K562 (cell line): ENCODE measurements at regions not wholly inside any gene's neighbourhood (a gene's known extent, or its start where the extent isn't known, plus 50 kb on each side); places are given as distances from the start of the nearest gene placed in this dataset.

Source experiments
- ATAC-seq: fragments of 200-7000 bp; cut with Tn5 transposase; 3 replicates; pipeline ENCODE4 v1.9.1; 2020; ENCODE audit warnings: moderate library complexity
- BruUV-seq: library from RNA; stranded (reverse); fragments of 400-500 nt; replicated peaks from 2 replicates; lab custom pipeline; 2021; lab: Mats Ljungman, UMichigan
- CTCF ChIA-PET: fragments of 300-600 bp; formaldehyde crosslinking; extraction: SDS; loops from one replicate; lab custom pipeline; 2021; ENCODE audit warnings: low intra/inter-chr PET ratio; lab: Yijun Ruan, JAX
- POLR2A ChIA-PET: fragments of 300-600, 350-650 bp; sonication (Branson Sonifier 250); formaldehyde crosslinking; extraction: SDS; loops from one replicate; lab custom pipeline; 2021; ENCODE audit warnings: antibody characterized with exemption, inconsistent platforms; lab: Yijun Ruan, JAX
- DNase-seq, 4 experiments: peaks; one replicate each; pipeline versions ENCODE4 v3.0.0 to v3.0.0-alpha.2; 2011 to 2018; ENCODE audit warnings: low spot score in 3 of 4, mixed read lengths in 3 of 4; ENCODE audit errors: extremely low read depth in 1 of 4
- FAIRE-seq: peaks from 2 replicates; lab custom pipeline; 2011; peaks lifted over from hg19 to GRCh38; lab: Jason Lieb, UNC
- H2AFZ ChIP-seq: 2 replicates; pipeline ENCODE4 v1.6.0; 2011; ENCODE audit warnings: low read depth, low read length, control low read depth, inconsistent platforms
- H3K27ac ChIP-seq: fragments of 200-600 bp; 3 replicates; pipeline ENCODE4 v1.8.0; 2011; ENCODE audit warnings: low read depth, mild to moderate bottlenecking, control low read depth, inconsistent platforms, low read length, moderate library complexity, mixed read lengths; ENCODE audit errors: extremely low read depth
- H3K27me3 ChIP-seq, 2 experiments: fragments of 300-600 bp in 1 of 2; 2 replicates in 1 of 2; 3 replicates in 1 of 2; pipeline versions ENCODE4 v1.6.0 to v1.8.0; 2011; ENCODE audit warnings: inconsistent platforms in 2 of 2, low read length in 2 of 2, mild to moderate bottlenecking in 1 of 2, mixed read lengths in 1 of 2, moderate library complexity in 1 of 2; ENCODE audit not compliant: control insufficient read depth in 2 of 2, insufficient read depth in 2 of 2
- H3K36me3 ChIP-seq: fragments of 300-600 bp; 3 replicates; pipeline ENCODE4 v1.8.0; 2011; ENCODE audit warnings: mild to moderate bottlenecking, low read length, inconsistent platforms; ENCODE audit not compliant: control insufficient read depth, insufficient read depth
- H3K4me1 ChIP-seq, 2 experiments: fragments of 200-600 bp in 1 of 2; replicated peaks in 1 of 2; 2 replicates in 1 of 2; 3 replicates in 1 of 2; pipeline versions ENCODE4 v1.5.1 to v1.8.0; 2011; ENCODE audit warnings: inconsistent platforms in 2 of 2, low read length in 2 of 2, mild to moderate bottlenecking in 1 of 2, mixed read lengths in 1 of 2, moderate library complexity in 1 of 2; ENCODE audit not compliant: control insufficient read depth in 2 of 2, insufficient read depth in 2 of 2
- H3K4me2 ChIP-seq: 2 replicates; pipeline ENCODE4 v1.6.1; 2011; ENCODE audit warnings: low read length, control low read depth, inconsistent platforms, mixed read lengths; ENCODE audit not compliant: insufficient read depth
- H3K4me3 ChIP-seq: fragments of 200-600 bp; sonication (generic), shearing (Covaris generic); 2 replicates; pipeline ENCODE4 v1.5.1; 2016; ENCODE audit warnings: control low read depth, inconsistent platforms
- H3K79me2 ChIP-seq: fragments of 200-600 bp; 3 replicates; pipeline ENCODE4 v1.8.0; 2011; ENCODE audit warnings: low read length, inconsistent platforms; ENCODE audit not compliant: control insufficient read depth, insufficient read depth
- H3K9ac ChIP-seq, 2 experiments: 2 replicates each; pipeline versions ENCODE4 v1.6.0 to v1.6.1; 2011; ENCODE audit warnings: low read depth in 2 of 2, low read length in 2 of 2, control low read depth in 1 of 2, inconsistent platforms in 1 of 2, mild to moderate bottlenecking in 1 of 2, mixed read lengths in 1 of 2; ENCODE audit not compliant: insufficient read depth in 1 of 2
- H3K9me1 ChIP-seq: one replicate; pipeline ENCODE4 v1.6.0; 2011; ENCODE audit warnings: inconsistent platforms, mild to moderate bottlenecking, low read length, moderate library complexity; ENCODE audit not compliant: control insufficient read depth, insufficient read depth
- H3K9me3 ChIP-seq: replicated peaks from 2 replicates; pipeline ENCODE4 v1.5.1; 2011; ENCODE audit warnings: low read depth, low read length, inconsistent platforms; ENCODE audit not compliant: control insufficient read depth, insufficient read depth
- H4K20me1 ChIP-seq: replicated peaks from 2 replicates; pipeline ENCODE4 v1.6.1; 2011; ENCODE audit warnings: low read length, inconsistent platforms, mixed read lengths; ENCODE audit not compliant: control insufficient read depth, insufficient read depth
- C11orf30 ChIP-seq: fragments of 450-650 bp; IDR thresholded peaks from 2 replicates; pipeline ENCODE4 v1.6.1; 2016; ENCODE audit warnings: low read depth, mild to moderate bottlenecking
- ELF2 ChIP-seq: fragments of 250-450 bp; sonication (Bioruptor Pico); IDR thresholded peaks from 2 replicates; pipeline ENCODE4 v1.5.0; 2021; ENCODE audit warnings: mild to moderate bottlenecking
- GATAD2A ChIP-seq: fragments of 450-650 bp; IDR thresholded peaks from 2 replicates; pipeline ENCODE4 v1.6.1; 2017
- SMAD1 ChIP-seq: fragments of 150-350 bp; IDR thresholded peaks from 2 replicates; pipeline ENCODE4 v1.6.1; 2014; ENCODE audit warnings: low read length, low read depth; ENCODE audit not compliant: partially characterized antibody
- SRSF1 ChIP-seq: fragments of 200-400 bp; formaldehyde crosslinking; IDR thresholded peaks from 2 replicates; pipeline ENCODE4 v1.6.1; 2017; ENCODE audit warnings: mild to moderate bottlenecking, low read depth, low read length, moderate library complexity
- TEAD4 ChIP-seq, 2 experiments: sonication (generic) in 1 of 2; formaldehyde crosslinking in 1 of 2; IDR thresholded peaks; 2 replicates each; pipeline versions ENCODE4 v1.6.1 to v1.8.0; 2012 to 2022; ENCODE audit warnings: borderline replicate concordance in 1 of 2, inconsistent platforms in 1 of 2, low read length in 1 of 2, mild to moderate bottlenecking in 1 of 2, missing genetic modification reagents in 1 of 2
- ZBED1 ChIP-seq: IDR thresholded peaks from 2 replicates; pipeline ENCODE4 v1.6.1; 2014
- ZNF696 ChIP-seq: fragments of 250-450 bp; sonication (Bioruptor Pico); conservative IDR thresholded peaks from 2 replicates; pipeline ENCODE4 v1.4.0; 2020; ENCODE audit warnings: mild to moderate bottlenecking, moderate library complexity
- ZNF707 ChIP-seq: fragments of 250-450 bp; sonication (Bioruptor Pico); conservative IDR thresholded peaks from 2 replicates; pipeline ENCODE4 v1.8.0; 2022; ENCODE audit warnings: inconsistent platforms, mild to moderate bottlenecking, moderate library complexity
- WGBS: fragments of 100-300 bp; shearing (Covaris generic); methylation state at CpG from one replicate; pipeline ENCODE4 v1.1.6; 2016; ENCODE audit warnings: low coverage, mixed read lengths; ENCODE audit not compliant: insufficient coverage; ENCODE audit errors: missing lambda C conversion rate; 5-methylcytosine and 5-hydroxymethylcytosine counted together
- in situ Hi-C: fragments of 300-500 bp; cut with MboI; formaldehyde crosslinking; loops from 4 replicates; pipeline ENCODE4 v1.15.0; 2018; ENCODE audit warnings: inconsistent platforms, mixed read lengths
- intact Hi-C: fragments of 100-400 bp; cut with micrococcal nuclease; formaldehyde crosslinking; loops from 2 replicates; pipeline ENCODE4 v1.14.2; 2022
- TF ChIP-seq, protein P1 (sequence below): fragments of 250-450 bp; sonication (Bioruptor Pico); IDR thresholded peaks from 2 replicates; pipeline ENCODE4 v1.5.0; 2020; ENCODE audit warnings: mild to moderate bottlenecking, borderline replicate concordance
- TF ChIP-seq, protein P2 (sequence below): sonication (generic); IDR thresholded peaks from 2 replicates; pipeline ENCODE4 v1.6.1; 2016

DNA sequence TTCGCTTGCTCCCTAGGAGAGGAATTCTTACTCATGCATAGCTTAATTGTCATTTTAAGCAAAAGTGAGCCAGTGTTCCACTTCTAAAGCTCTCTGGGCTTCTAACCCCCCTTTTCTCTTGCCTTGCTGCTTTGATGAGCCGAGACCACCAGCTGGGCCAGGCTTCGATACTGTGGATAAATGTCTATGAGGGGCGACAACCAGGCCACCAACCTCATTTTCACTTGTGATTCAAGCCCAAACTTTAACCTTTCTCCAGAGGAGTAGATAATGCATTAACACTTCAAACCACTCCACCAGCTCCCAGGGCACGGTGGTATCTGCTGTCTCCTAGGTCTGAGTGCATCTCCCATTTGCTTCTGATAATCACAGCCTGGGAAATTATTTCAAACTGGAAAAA is 205.6 kb downstream of the PSAT1 start:
- ChIA-PET CTCF (no interaction called here), POLR2A (no interaction called here)
- 2% methylated on average over 5 of the region's 5 CpGs for WGBS
- Histone ChIP-seq H3K4me1 (no peaks in the 10 kb centered on the region), H3K4me2 (no peak overlapping the region), H3K36me3 (no peaks in the 10 kb centered on the region), H3K9me3 (no peaks in the 10 kb centered on the region), H3K9me1 (no peaks in the 10 kb centered on the region), H3K9ac (no peak overlapping the region), H2AFZ (no peak overlapping the region), H3K27me3 (no peaks in the 10 kb centered on the region), H4K20me1 (no peaks in the 10 kb centered on the region), H3K79me2 (no peaks in the 10 kb centered on the region), H3K27ac (no peak overlapping the region), H3K4me3 (no peak overlapping the region)
- DNase-seq: no peak
- intact Hi-C loops: no loop called here
- FAIRE-seq: no peak
- no TSS peak for BruUV-seq
- no peak for ATAC-seq
- in situ Hi-C loops: no loop called here
- no peak for TF ChIP-seq ZNF696 (CRISPR knock-in tag)
- TF ChIP-seq SMAD1: no peak
- TF ChIP-seq C11orf30: no peak
- no peak for TF ChIP-seq ELF2 (CRISPR knock-in tag)
- no peak for TF ChIP-seq TEAD4 (IDR thresholded peaks at IDR 0.05; ENCODE audit: low read length)
- no peak for TF ChIP-seq TEAD4 (CRISPR knock-in tag; IDR thresholded peaks at IDR 0.05; ENCODE audit: borderline replicate concordance)
- no peak for TF ChIP-seq ZNF707 (CRISPR knock-in tag)
- TF ChIP-seq ZBED1: no peak
- no peak for TF ChIP-seq SRSF1
- TF ChIP-seq, protein P1, sequence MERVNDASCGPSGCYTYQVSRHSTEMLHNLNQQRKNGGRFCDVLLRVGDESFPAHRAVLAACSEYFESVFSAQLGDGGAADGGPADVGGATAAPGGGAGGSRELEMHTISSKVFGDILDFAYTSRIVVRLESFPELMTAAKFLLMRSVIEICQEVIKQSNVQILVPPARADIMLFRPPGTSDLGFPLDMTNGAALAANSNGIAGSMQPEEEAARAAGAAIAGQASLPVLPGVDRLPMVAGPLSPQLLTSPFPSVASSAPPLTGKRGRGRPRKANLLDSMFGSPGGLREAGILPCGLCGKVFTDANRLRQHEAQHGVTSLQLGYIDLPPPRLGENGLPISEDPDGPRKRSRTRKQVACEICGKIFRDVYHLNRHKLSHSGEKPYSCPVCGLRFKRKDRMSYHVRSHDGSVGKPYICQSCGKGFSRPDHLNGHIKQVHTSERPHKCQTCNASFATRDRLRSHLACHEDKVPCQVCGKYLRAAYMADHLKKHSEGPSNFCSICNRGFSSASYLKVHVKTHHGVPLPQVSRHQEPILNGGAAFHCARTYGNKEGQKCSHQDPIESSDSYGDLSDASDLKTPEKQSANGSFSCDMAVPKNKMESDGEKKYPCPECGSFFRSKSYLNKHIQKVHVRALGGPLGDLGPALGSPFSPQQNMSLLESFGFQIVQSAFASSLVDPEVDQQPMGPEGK: no peak
- TF ChIP-seq GATAD2A: no peak
- TF ChIP-seq, protein P2, sequence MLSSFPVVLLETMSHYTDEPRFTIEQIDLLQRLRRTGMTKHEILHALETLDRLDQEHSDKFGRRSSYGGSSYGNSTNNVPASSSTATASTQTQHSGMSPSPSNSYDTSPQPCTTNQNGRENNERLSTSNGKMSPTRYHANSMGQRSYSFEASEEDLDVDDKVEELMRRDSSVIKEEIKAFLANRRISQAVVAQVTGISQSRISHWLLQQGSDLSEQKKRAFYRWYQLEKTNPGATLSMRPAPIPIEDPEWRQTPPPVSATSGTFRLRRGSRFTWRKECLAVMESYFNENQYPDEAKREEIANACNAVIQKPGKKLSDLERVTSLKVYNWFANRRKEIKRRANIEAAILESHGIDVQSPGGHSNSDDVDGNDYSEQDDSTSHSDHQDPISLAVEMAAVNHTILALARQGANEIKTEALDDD: no peak
